ENCODE measurements at regions not wholly inside any gene's neighbourhood (a gene's known extent, or its start where the extent isn't known, plus 50 kb on each side); places are given as distances from the start of the nearest gene placed in this dataset.
"Not testable (repeated sequence)": the region's sequence is repeated elsewhere in the genome, so short reads cannot be mapped to it uniquely, and the experiment has no call there.

- not testable (repeated sequence) for FAIRE-seq
Observed at GRCh38 chr21:9001890-9002663, 1519.3 kb upstream of the TPTE start.

DNA sequence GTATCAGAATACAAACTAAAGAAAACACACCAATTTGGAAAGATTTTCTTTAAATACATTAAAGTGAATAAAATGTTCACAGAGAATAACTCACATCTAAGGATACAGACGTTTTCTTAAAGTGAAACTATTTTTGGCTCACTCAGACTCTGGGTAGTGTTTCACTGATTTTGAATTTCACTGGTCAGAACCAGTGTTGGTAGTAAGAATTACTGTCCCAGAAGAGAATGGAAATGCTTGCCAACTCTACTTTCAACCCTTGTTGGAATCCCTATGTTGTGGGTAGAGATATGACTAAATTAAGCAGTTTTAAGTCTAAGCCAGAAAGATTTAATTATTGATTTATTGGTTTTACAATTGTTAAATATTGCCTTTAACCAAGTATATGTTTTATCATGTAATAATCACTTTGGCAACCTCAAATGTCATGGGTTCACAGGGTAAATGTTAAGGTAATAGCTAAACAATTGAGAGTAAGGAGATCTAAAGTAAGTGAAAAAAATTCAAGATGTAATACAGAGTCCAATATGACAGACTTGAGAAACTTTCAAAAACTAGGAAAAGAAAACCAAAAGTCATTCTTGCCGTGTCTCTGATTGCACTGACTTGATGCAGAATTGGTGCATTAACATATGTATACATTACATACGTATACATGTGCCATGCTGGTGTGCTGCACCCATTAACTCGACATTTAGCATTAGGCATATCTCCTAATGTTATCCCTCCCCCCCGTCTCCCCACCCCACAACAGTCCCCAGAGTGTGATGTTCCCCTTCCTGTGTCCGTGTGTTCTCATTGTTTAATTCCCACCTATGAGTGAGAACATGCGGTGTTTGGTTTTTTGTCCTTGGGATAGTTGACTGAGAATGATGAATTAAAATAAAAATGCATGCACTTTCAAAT lies 1517.2 kb upstream of the TPTE start:
- not testable (repeated sequence) for FAIRE-seq

DNA sequence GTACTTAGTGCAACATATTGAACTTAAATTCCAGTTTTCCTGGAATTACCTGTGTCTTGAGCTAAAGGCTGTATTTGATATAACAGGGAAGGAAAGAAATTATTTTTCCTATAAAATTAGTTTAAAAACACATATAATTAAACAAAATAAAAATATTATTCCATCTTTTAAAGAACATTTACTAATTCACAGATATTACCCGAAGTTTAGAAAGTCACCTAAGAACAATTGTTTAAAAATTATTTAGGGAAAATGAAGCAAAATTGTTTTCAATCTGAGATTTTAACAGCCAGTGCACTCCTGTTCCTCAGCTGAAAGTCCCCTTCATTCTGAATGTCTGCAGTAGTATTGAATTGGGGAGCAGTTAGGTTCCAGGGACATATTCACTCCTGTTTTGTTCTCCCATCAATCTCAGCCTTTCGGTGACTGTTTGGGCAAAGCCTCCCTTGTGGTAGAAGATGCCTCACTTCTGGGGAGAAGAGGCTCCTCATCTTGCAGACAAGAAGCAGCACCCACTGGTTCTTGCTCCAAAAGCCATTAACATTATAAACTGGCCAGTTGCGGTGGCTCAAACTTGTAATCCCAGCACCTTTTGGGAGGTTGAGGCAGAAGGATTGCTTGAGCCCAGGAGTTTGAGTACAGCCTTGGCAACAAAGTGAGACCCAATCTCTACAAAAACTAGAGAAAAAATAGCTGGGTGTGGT lies 1516.4 kb upstream of the TPTE start:
- FAIRE-seq, result not testable (repeated sequence)

GRCh38 chr21:9005671-9006070 lies 1515.7 kb upstream of the TPTE start:
- FAIRE-seq, result not testable (repeated sequence)

DNA sequence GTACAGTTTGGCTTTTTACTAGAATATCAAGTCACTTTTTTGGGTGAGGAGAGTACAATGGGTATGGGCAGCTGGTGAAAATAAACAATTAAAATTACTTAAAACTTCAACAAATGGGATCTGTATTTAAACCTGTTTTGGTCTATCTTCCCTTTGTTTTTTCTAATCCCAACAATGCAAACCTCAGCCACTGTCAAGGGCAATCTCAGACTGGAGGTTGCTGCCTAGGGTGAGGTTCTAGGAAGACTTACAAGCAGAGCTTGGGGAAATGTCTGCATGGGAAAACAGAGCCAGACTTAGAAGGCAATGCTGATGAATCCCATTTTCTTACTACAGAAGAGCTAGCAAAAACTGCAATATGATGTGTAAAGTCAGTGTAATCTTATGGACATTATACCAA lies 1515.3 kb upstream of the TPTE start:
- not testable (repeated sequence) for FAIRE-seq

DNA sequence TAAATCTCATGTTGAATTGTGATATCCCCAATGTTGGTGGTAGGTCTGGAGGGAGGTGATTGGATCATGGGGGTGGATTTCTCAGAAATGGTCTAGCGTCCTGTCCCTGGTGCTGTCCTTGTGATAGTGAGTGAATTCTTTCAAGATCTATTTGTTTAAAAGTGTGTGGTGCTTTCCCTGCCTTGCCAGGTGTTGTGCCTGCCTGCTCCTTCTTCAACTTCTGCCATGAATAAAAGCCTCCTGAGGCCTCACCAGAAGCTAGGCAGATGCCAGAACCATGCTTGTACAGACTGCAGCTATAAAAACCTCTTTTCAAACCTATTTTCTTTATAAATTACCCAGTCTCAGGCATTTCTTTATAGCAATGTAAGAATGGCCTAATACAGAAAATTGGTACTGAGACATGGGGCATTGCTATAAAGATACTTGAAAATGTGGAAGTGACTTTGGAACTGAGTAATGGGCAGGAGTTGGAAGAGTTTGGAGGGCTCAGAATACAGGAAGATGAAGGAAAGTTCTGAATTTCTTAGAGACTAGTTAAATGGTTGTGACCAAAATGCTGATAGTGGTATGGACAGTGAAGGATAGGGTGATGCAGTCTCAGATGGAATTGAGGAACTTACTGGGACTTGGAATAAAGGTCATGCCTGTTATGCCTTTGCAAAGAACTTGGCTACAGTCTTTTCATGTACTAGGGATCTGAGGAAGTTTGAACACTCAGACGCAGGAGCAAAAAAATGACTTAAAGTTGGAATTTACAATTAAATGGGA lies 1514.6 kb upstream of the TPTE start:
- not testable (repeated sequence) for FAIRE-seq

GRCh38 chr21:9008636-9009035 lies 1512.7 kb upstream of the TPTE start:
- FAIRE-seq, result no peak

DNA sequence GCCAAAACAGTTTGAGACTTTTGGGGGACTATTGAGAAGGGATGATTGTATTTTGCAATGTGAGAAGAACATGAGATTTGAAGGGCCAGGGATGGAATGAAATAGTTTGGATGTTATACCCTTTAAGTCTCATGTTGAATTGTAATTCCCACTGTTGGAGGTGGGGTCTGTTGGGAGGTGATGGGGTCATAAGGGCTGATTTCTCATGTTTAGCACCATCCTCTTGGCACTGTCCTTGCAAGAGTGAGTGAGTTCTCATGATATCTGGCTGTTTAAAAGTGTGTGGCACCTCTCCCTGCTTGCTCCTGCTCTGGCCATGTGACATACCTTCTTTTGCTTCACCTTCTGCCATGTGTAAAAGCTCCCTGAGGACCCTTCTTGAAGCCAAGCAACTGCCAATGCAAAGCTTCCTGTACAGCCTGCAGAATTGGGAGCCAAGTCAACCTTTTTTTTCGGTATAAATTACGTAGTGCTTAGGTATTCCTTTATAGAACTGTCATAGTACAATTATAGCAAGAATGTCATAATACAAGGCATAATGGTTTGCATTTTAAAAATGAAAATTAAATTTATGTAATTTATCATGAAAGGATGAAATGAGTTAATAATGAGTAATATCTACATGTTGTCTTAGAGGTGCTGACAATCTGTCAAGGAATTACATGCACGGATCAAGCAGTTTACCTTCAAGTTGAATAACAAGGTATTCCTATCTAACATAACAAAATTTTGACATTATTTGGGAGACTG lies 1511.9 kb upstream of the TPTE start:
- FAIRE-seq, result not testable (repeated sequence)

- FAIRE-seq, result not testable (repeated sequence)
Observed at GRCh38 chr21:9010121-9010795, 1511.1 kb upstream of the TPTE start.

- not testable (repeated sequence) for FAIRE-seq
Observed at GRCh38 chr21:9010936-9011890, 1510.2 kb upstream of the TPTE start.

DNA sequence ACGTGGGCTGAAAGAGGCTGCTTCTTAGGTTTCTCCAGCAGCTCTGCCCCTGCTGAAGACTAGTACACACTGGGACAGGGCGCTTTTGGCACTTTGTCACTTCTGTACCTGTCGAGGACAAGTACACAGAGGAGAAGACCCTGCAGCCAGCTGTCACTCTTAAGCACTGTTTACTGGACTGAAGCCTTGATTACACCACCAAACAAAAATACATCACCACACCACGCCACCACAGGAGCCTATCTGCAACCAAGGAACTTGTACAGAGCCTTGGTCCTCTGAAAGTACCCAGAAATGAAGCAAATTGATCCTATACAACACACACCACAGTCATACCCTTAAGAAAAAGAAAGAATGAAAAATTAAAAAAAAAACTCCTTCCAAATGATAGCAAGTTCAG lies 1509.5 kb upstream of the TPTE start:
- FAIRE-seq, result not testable (repeated sequence)

DNA sequence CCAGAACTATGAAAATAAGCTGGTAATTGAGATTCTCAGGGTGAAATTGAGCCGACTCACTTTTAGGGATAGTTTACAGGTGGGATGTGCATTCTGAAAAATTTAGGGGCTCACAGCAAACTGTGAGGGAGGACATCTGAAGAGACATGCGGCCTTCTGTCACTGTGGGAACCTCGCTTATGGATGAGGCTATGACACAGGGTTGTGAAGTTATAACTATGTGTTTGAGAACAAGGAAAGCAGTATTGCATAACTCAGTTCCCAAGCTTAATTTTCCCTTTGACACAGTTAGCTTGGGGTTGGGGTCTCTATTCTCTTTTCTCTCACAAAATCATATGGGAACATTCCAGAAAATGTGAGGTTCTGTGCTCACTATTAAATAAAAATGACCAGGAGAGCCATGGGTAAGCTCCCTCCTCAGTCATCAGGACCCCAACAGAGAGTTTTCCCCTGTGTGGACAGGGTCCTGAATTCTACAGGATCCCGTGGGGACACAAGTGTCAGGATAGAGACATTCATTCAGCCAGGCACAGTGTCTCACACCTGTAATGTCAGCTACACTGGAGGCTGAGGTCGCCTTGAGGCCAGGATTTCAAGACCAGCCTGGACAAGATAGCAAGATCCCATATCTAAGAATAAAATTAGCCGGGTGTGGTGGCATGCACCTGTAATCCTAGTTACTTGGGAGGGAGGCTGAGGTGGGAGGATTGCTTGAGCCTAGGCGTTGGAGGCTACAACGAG lies 1507.7 kb upstream of the TPTE start:
- not testable (repeated sequence) for FAIRE-seq

- FAIRE-seq, result not testable (repeated sequence)
Observed at GRCh38 chr21:9014243-9014734, 1507.1 kb upstream of the TPTE start.

- not testable (repeated sequence) for FAIRE-seq
Observed at GRCh38 chr21:9015483-9016197, 1505.7 kb upstream of the TPTE start.

DNA sequence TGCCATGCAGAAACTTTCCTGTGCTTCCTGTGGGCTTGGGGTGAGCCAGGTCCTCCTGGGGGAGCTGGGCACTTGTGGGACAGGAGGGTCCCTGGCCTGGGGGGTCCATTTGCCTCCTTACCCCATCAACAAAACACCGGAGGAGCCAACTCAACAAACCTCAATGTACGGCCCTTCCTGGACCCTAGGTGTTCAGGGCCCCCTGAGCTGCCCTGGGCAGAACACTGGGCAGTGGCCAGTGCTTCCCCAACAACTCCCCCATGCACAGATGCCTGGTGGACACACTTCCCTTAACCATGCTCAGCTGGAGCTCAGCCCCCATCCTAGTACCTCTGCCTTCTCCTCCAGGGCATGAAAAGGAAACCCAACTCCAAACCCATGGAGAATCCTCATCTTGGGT lies 1504.2 kb upstream of the TPTE start:
- not testable (repeated sequence) for FAIRE-seq

- not testable (repeated sequence) for FAIRE-seq
Observed at GRCh38 chr21:9018731-9019253, 1502.6 kb upstream of the TPTE start.

GRCh38 chr21:9024006-9024767 lies 1497.2 kb upstream of the TPTE start:
- FAIRE-seq, result not testable (repeated sequence)

All from A204.1 (cell line).